ENCODE measurements at regions not wholly inside any gene's neighbourhood (a gene's known extent, or its start where the extent isn't known, plus 50 kb on each side); places are given as distances from the start of the nearest gene placed in this dataset.
"Not testable (repeated sequence)": the region's sequence is repeated elsewhere in the genome, so short reads cannot be mapped to it uniquely, and the experiment has no call there.

- DNase-seq (ENCODE audit: low spot score) = no peak
Measured at GRCh38 chr1:96425382-96426129, 296.0 kb upstream of the PTBP2 start.

GRCh38 chr1:96427616-96428015 lies 294.0 kb upstream of the PTBP2 start:
- no peak for DNase-seq (ENCODE audit: low spot score)

DNA sequence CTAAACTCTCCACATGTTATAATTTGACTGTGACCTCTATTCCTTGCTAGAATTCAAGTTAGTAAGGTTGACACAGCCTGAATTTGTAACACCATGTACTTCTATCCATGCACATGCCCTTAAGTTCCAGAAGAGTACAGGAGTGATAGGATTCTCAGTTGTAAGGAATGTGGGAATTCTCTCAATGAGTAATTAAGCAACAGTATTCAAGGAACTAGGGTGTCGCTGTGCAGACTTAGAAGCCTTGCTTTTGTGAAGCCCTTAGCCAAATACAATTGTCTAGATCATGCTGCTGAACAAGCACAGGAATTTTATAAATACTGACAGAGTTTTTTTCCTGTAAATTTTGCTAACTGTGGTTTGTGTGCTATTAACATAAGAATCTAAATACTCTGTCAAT lies 276.3 kb upstream of the PTBP2 start:
- DNase-seq (ENCODE audit: low spot score) = peak; percentile 18

DNA sequence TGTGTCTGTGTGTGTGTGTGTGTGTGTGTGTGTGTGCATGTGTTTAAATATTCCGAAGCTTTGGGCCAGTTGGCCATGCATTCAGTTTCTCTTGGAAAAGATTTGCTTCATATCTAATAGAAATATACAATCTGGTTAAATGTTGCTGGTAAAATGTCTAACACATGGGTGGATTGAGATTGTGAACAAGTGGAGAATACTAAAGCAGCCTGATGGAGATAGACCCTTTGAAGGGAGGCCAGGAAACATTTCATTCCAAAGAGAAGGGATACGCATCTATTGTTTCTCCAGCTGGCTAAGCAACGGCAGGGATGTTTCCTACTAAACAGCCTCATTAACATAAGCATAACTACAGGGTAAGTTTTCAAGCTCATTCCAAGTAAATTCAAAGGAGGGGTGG lies 257.5 kb upstream of the PTBP2 start:
- DNase-seq (ENCODE audit: low spot score) = no peak

DNA sequence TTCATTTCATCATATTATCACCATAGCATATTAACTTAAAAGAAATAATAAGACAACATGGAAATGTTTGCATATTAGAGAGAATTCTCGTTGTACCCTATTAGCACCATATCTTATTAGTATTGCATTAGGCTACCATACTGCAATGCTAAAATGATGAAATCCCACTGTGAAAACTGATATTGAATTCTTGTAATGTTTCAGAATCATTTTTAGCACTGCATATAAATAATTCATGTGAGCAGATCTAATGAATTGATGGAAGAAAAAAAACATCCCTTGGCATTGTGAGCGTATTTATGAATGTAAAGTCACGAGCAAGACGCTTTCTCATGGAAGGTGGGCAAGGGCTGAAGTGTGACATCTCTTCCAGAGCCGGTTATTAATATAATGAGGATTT lies 257.1 kb upstream of the PTBP2 start:
- no peak for DNase-seq (ENCODE audit: low spot score)

DNA sequence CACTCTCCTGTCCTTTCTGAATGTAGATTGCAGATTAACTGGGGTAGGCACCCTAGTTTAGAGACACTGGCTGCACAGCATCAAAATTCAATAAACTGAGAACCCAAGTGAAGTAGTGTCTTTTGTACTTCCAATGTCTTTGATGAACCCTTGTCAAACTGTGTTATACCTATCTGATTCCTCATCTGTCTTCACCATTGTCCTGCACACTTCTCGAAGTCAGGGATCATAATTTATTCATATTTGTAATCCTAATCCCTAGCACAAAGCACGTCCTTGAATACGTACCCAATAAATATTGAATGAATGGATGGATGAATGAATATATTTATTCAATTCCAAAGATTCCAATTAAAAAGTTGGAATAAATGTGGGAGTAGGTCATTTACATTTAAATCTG lies 256.6 kb upstream of the PTBP2 start:
- DNase-seq (ENCODE audit: low spot score) = no peak

DNA sequence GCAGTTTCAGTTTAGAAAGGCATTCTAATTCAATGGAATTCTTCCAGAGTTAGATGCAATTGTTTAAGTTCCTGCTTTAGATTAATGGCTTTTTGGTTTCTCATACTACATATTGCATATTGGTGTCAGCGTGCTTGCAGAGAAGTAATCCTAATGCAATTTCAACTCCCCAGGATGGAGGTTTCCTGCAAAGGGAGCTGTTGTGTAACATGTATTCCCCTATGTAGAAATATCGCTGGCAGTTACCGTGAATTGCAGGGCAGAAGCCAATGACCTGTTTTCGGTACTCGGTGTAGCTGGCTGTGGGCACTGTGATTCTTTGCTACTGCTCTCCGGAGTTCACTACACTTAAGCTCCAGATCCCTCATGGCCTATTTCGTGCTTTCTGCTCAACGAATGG lies 256.1 kb upstream of the PTBP2 start:
- DNase-seq (ENCODE audit: low spot score) = no peak

DNA sequence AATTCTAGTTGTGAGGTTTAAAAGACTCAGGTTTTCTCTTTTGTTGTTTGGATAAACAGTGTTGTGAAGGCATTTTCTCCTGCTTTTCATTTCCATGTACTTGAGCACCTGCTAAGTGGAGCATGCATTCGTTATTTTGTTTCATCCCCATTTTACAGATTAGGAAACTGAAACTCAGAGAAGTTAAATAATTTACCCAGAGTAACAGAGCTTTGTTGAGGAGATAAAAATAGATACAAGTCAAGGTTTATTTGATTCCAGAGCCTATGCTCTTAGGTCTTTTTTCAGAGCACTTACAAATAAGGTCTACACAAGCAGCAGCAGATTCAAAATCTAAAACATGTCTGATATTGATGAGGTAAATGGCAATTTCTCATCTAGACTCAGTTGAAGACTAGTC lies 254.7 kb upstream of the PTBP2 start:
- no peak for DNase-seq (ENCODE audit: low spot score)

DNA sequence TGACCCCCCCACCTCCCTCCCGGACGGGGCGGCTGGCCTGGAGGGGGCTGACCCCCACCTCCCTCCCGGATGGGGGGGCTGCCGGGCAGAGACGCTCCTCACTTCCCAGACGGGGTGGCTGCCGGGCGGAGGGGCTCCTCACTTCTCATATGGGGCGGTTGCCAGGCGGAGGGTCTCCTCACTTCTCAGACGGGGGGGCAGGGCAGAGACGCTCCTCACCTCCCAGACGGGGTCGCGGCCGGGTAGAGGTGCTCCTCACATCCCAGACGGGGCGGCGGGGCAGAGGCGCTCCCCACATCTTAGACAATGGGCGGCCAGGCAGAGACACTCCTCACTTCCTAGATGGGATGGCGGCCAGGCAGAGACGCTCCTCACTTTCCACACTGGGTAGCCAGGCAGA lies 251.9 kb upstream of the PTBP2 start:
- not testable (repeated sequence) for DNase-seq (ENCODE audit: low spot score)

GRCh38 chr1:96472471-96472870 lies 249.1 kb upstream of the PTBP2 start:
- peak; percentile 46 for DNase-seq (ENCODE audit: low spot score)

DNA sequence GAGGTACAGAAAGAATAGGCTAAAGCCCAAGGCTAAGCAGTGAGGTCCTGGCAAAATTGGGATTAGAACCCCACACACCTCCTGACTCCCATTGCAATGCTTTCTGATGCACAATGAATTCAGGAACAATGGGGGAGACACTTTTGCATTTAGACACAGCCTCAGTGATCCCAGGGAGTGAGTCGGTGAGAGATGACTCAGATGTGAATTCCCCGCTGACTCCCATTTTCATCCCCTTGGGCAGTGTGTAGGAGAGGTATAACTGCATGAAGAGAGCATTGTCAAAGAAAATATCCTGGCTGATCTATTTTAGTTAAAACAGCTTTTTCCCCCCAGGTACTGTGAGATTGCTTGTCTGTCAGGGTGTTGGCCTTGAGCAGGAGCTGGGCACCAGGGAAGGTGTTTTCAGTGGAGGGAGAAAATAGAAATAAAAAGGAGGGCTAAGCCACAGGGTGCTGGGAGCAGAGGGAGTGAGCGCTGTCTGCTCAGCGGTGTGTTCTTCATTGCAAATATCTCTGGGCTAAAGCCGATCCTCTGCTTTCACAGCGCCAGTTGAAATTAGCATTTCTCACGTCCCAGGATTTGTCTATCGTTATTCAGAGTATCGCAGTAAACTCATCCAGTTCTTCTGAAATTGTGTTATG lies 247.7 kb upstream of the PTBP2 start:
- peak; percentile 13 for DNase-seq (ENCODE audit: low spot score)

GRCh38 chr1:96474985-96475743 lies 246.4 kb upstream of the PTBP2 start:
- no peak for DNase-seq (ENCODE audit: low spot score)

- DNase-seq (ENCODE audit: low spot score) = no peak
Measured at GRCh38 chr1:96475903-96476302, 245.7 kb upstream of the PTBP2 start.

DNA sequence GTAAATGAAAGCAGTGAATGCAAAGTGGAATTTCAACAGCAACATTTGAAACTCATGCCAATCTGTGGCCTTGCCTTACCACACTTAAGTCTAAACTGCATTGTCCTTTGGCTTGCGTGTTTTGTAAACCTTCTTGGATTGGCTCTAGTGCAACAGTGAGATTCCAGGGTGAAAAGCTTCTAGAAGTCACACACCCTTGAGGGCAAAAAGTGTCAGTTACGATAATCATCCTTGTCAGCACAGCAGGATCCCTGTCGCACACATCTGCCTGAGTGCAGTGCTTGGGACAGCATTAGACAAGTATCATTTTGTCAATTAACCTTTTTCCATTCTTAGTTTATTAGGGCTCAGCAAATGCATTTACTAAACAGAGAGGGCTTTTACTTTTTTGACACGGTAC lies 243.4 kb upstream of the PTBP2 start:
- DNase-seq (ENCODE audit: low spot score) = no peak

GRCh38 chr1:96481409-96481808 lies 240.2 kb upstream of the PTBP2 start:
- no peak for DNase-seq (ENCODE audit: low spot score)

DNA sequence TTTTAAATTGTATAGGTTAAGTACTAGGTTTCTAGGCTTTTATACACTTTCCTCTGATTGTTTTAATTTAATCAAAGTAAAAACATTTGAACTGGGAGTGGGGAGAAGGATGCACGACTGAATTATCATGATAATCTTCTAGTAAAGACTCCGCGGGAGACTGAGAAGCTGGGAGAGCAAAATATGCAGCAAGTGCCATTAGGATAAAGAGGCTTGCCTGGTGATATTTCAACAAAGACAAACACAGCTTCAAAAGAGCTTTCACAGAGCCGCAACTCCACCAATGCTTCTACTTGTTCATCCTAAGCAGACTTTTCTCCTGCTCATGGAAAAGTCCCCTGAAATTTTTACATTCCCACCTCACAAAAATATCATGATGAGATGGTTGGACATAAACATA lies 239.0 kb upstream of the PTBP2 start:
- DNase-seq (ENCODE audit: low spot score) = no peak

GRCh38 chr1:96487394-96487793 lies 234.2 kb upstream of the PTBP2 start:
- DNase-seq (ENCODE audit: low spot score) = peak; percentile 54

- DNase-seq (ENCODE audit: low spot score) = peak; percentile 6
Measured at GRCh38 chr1:96487971-96488370, 233.6 kb upstream of the PTBP2 start.

DNA sequence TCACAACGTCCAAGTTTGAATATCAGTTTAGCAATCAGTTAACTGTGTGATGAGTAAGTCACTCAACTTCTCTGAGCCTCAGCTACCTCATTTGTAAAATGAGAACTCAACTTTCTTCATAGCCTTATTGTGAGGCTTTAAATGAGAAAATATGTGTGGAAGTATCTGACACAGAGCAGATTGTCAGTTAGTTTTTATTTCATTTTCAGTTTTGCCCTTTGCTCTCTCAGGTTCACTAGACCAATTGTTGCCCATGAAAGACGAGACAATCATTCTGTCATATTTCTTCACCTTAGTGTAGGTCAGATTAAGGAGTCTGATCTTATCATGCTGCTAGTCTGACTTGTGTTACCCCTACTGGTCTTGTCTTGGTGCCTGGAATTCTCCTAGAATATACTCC lies 232.8 kb upstream of the PTBP2 start:
- DNase-seq (ENCODE audit: low spot score) = no peak

GRCh38 chr1:96492236-96492635 lies 229.3 kb upstream of the PTBP2 start:
- no peak for DNase-seq (ENCODE audit: low spot score)

DNA sequence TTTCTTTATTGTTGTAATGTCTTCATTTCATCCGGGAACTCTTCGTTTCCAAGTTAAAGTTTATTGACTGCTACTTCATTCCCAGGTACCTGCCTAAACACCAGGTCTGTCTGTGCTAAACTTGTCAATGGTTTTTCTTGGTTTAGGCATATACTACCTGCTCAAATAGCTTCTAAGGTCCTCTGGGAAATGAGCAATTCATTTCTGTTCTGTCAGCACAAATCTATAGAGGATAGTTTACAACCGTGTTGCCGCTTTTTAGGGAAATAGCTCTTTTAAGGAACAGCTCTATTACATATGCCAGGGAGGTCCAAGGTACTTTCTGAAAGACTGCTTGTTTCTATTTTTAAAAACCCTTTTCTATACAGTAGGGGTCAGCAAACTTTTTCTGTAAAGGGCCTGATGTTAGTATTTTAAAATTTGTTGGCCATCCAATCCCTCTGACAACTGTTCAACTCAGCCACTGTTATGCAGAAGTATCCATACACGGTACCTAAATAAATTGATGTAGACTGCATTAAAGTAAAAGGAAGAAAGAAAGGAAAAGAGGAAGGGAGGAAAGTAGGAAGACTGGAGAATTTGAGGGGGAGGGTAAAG lies 222.7 kb upstream of the PTBP2 start:
- DNase-seq (ENCODE audit: low spot score) = no peak

- DNase-seq (ENCODE audit: low spot score) = no peak
Measured at GRCh38 chr1:96508233-96508632, 213.4 kb upstream of the PTBP2 start.

GRCh38 chr1:96509339-96509738 lies 212.2 kb upstream of the PTBP2 start:
- DNase-seq (ENCODE audit: low spot score) = no peak

Measured in GM03348 (cell line).